ENCODE measurements at regions not wholly inside any gene's neighbourhood (a gene's known extent, or its start where the extent isn't known, plus 50 kb on each side); places are given as distances from the start of the nearest gene placed in this dataset.

DNA sequence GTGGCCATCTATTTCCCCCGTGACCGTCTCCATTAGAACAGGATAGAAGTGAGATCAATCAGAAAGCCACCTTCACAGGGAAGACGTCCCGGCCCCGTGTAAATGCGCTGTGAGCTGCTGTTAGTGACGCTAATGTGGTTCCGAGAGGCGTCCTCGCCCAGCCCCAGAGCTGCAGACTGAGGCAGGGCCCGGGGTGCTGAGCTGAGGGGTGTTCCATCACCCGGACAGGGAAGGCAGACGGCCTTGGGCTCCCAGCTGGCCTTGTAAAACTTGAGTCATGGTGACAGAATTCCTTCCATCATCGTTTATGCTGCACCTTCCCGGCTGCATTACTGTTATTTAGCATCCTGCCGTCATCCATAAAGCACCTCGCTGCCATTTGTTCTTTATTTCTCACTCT is 195.3 kb upstream of the CTBP2 start:
- TF ChIP-seq CTCF (IDR thresholded peaks at IDR 0.05; ENCODE audit: low read depth, low read length): no peak

DNA sequence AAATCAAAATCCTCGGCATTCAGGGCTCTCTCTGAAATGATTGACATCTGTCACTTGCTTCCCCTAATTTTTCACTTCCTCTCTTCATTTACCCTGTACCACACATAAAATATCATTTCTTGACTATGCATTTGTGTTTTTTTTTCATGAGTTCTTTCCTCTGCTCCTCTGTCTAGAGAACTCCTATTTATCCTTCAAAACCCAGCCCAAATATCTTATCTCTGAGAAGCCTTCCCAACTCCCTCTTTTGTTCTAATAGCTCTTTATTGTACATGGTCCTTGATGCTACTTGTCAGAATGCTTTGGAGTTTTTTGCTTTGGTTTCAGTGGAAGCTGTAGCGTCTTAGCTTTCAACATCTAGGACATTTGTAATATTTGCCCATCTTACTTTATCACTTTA is 190.2 kb upstream of the CTBP2 start:
- no peak for TF ChIP-seq CTCF (IDR thresholded peaks at IDR 0.05; ENCODE audit: low read depth, low read length)
- no peak overlapping the region for H3K4me3 ChIP-seq (ENCODE audit: low read depth, low read length)

More for the DNA sequence above, 195.3 kb upstream of the CTBP2 start:
- no peak overlapping the region for H3K4me3 ChIP-seq (ENCODE audit: low read depth, low read length)

- no peak for TF ChIP-seq CTCF (IDR thresholded peaks at IDR 0.05; ENCODE audit: low read depth, low read length)
These were observed 188.2 kb upstream of the CTBP2 start for GRCh38 chr10:125348536-125348935.

GRCh38 chr10:125344573-125345171 is 184.3 kb upstream of the CTBP2 start:
- no peak overlapping the region for H3K4me3 ChIP-seq (ENCODE audit: low read depth, low read length)
- no peak for TF ChIP-seq CTCF (IDR thresholded peaks at IDR 0.05; ENCODE audit: low read depth, low read length)

More at GRCh38 chr10:125348536-125348935, 188.2 kb upstream of the CTBP2 start:
- no peak overlapping the region for H3K4me3 ChIP-seq (ENCODE audit: low read depth, low read length)

DNA sequence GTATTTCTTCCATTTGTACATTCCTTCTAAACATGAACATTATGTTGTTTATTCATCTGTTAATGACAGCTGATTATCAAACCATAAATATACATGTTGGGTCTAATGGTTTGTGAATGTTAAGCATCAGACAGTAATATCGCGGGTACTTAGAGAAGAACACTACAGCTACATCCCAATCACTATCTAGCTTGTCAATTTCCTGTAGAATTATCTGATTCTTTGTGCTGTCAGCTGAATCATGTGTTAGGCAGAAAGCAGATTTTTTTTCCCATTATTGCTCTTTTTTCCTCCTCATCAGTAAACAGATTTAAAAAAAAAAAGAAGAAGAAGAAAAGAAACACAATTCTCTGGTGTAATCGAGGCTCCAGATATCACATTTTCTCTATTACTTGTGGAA is 183.6 kb upstream of the CTBP2 start:
- TF ChIP-seq CTCF (IDR thresholded peaks at IDR 0.05; ENCODE audit: low read depth, low read length): no peak
- no peak overlapping the region for H3K4me3 ChIP-seq (ENCODE audit: low read depth, low read length)

DNA sequence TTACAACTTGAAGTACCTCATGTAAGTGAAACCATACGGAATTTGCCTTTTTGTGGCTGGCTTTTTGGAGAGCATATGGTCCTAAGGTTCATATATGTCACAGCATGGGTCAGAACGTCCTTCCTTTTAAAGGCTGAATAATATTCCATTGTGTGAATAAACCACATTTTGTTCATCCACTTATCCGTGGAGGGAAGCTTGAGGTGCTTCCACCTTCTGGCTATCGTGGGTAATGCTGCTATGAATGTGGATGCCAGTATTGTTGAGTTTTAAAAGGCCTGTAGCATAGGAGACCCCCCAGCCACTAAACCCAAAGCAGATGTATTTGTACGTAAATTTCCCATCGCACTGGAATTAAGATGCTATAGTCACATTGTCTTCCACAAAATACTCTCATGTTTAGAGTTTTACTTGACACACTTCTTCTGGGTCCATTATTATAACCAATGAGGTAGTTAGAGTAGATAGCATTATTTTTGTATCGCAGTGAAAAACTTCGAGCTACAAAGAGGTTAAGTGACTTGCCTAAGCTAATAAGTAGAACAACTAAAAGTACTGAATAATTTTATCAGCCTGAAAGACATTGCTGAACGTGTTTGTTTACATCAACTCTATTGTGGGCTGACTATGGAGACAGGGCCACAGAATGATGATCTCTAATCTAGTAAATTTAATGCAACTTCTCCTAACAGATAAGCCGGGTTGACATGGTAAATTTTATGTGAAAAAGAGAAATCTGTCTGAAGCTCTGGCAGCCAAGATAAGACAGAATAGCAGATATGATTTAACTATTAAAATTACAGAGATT is 183.0 kb upstream of the CTBP2 start:
- no peak overlapping the region for H3K4me3 ChIP-seq (ENCODE audit: low read depth, low read length)
- peak; percentile 67 for TF ChIP-seq CTCF (IDR thresholded peaks at IDR 0.05; ENCODE audit: low read depth, low read length)

GRCh38 chr10:125341611-125342010 is 181.2 kb upstream of the CTBP2 start:
- no peak for TF ChIP-seq CTCF (IDR thresholded peaks at IDR 0.05; ENCODE audit: low read depth, low read length)
- no peak overlapping the region for H3K4me3 ChIP-seq (ENCODE audit: low read depth, low read length)

Data from WI38 (cell line).